GM12878 (cell line): ENCODE measurements at regions not wholly inside any gene's neighbourhood (a gene's known extent, or its start where the extent isn't known, plus 50 kb on each side); places are given as distances from the start of the nearest gene placed in this dataset.

Experiments
- ATAC-seq: fragments of 200-7000 bp; cut with Tn5 transposase; 3 replicates; pipeline ENCODE4 v1.9.1; 2020; ENCODE audit warnings: mild to moderate bottlenecking, moderate library complexity
- BruUV-seq: library from RNA; stranded (reverse); fragments of 400-500 nt; replicated peaks from 2 replicates; lab custom pipeline; 2021; lab: Mats Ljungman, UMichigan
- CTCF ChIA-PET: fragments of 300-600 bp; sonication (Branson Sonifier 250); formaldehyde crosslinking; extraction: SDS; loops from one replicate; lab custom pipeline; 2021; ENCODE audit warnings: inconsistent platforms; lab: Yijun Ruan, JAX
- POLR2A ChIA-PET: fragments of 350-600 bp; formaldehyde crosslinking; extraction: SDS; loops from one replicate; lab custom pipeline; 2021; ENCODE audit warnings: inconsistent platforms; lab: Charles Lee
- RAD21 ChIA-PET: fragments of 300-600 bp; sonication (Branson Sonifier 250); formaldehyde crosslinking; loops from one replicate; lab custom pipeline; 2023; ENCODE audit warnings: antibody characterized with exemption; ENCODE audit not compliant: unreplicated experiment; lab: Charles Lee
- SMC1A ChIA-PET: fragments of 300-600 bp; sonication (Branson Sonifier 250); formaldehyde crosslinking; loops from one replicate; lab custom pipeline; 2023; ENCODE audit not compliant: unreplicated experiment, uncharacterized antibody; lab: Charles Lee
- DNase-seq: peaks from one replicate; pipeline ENCODE4 v3.0.0-alpha.2; 2011; ENCODE audit warnings: low read depth, low spot score
- FAIRE-seq: peaks from 3 replicates; lab custom pipeline; 2011; peaks lifted over from hg19 to GRCh38; lab: Jason Lieb, UNC
- H2AFZ ChIP-seq: 2 replicates; pipeline ENCODE4 v1.6.0; 2011; ENCODE audit warnings: low read depth, low read length, control low read depth; ENCODE audit not compliant: control insufficient read depth
- H3K27ac ChIP-seq: 2 replicates; pipeline ENCODE4 v1.5.1; 2011; ENCODE audit warnings: control low read depth; ENCODE audit not compliant: control insufficient read depth, insufficient read depth
- H3K27me3 ChIP-seq, 2 experiments: replicated peaks in 1 of 2; 2 replicates each; pipeline versions ENCODE4 v1.6.0 to v1.6.1; 2011; ENCODE audit warnings: low read length in 1 of 2; ENCODE audit not compliant: control insufficient read depth in 2 of 2, insufficient read depth in 2 of 2
- H3K36me3 ChIP-seq, 2 experiments: 2 replicates each; pipeline ENCODE4 v1.5.1; 2011; ENCODE audit warnings: low read length in 1 of 2; ENCODE audit not compliant: control insufficient read depth in 2 of 2, insufficient read depth in 2 of 2
- H3K4me1 ChIP-seq: 2 replicates; pipeline ENCODE4 v1.6.1; 2011; ENCODE audit warnings: mild to moderate bottlenecking, low read length, moderate library complexity, mixed read lengths; ENCODE audit not compliant: control insufficient read depth, insufficient read depth
- H3K4me2 ChIP-seq: 2 replicates; pipeline ENCODE4 v1.6.0; 2011; ENCODE audit warnings: control low read depth; ENCODE audit not compliant: control insufficient read depth, insufficient read depth
- H3K4me3 ChIP-seq: fragments of 200-600 bp; sonication (generic); 2 replicates; pipeline ENCODE4 v1.5.1; 2016
- H3K79me2 ChIP-seq: 2 replicates; pipeline ENCODE4 v1.6.0; 2011; ENCODE audit warnings: low read length; ENCODE audit not compliant: control insufficient read depth, insufficient read depth
- H3K9ac ChIP-seq: 2 replicates; pipeline ENCODE4 v1.8.0; 2011; ENCODE audit warnings: low read length, control low read depth, mixed read lengths; ENCODE audit not compliant: control insufficient read depth, insufficient read depth
- H3K9me3 ChIP-seq: replicated peaks from 3 replicates; pipeline ENCODE4 v1.5.1; 2011; ENCODE audit warnings: mild to moderate bottlenecking, low read length; ENCODE audit not compliant: control insufficient read depth, insufficient read depth
- H4K20me1 ChIP-seq: 2 replicates; pipeline ENCODE4 v1.6.0; 2011; ENCODE audit not compliant: control insufficient read depth, insufficient read depth
- BRCA1 ChIP-seq: IDR thresholded peaks from 2 replicates; pipeline ENCODE4 v1.6.1; 2011; ENCODE audit warnings: low read depth, low read length, improper control_type of control experiment
- CTCF ChIP-seq, 3 experiments: IDR thresholded peaks in 2 of 3; conservative IDR thresholded peaks in 1 of 3; 2 replicates each; pipeline ENCODE4 v1.5.1; 2011; ENCODE audit warnings: low read depth in 3 of 3, low read length in 3 of 3, mild to moderate bottlenecking in 3 of 3, control low read depth in 2 of 3, moderate library complexity in 2 of 3, inconsistent platforms in 1 of 3, mixed read lengths in 1 of 3; ENCODE audit not compliant: control insufficient read depth in 2 of 3, insufficient read depth in 1 of 3; ENCODE audit errors: extremely low read depth in 1 of 3
- CUX1 ChIP-seq: IDR thresholded peaks from 2 replicates; pipeline ENCODE4 v1.6.1; 2012; ENCODE audit warnings: improper control_type of control experiment, low read depth, low read length; ENCODE audit not compliant: insufficient replicate concordance
- DPF2 ChIP-seq: fragments of 450-650 bp; IDR thresholded peaks from 2 replicates; pipeline ENCODE4 v1.6.1; 2017; ENCODE audit warnings: mild to moderate bottlenecking
- IKZF1 ChIP-seq: fragments of 450-650 bp; conservative IDR thresholded peaks from 2 replicates; pipeline ENCODE4 v1.6.1; 2017; ENCODE audit warnings: antibody characterized with exemption, mild to moderate bottlenecking
- JUND ChIP-seq: IDR thresholded peaks from 2 replicates; pipeline ENCODE4 v1.6.1; 2012; ENCODE audit warnings: low read depth, mild to moderate bottlenecking, low read length, improper control_type of control experiment, moderate library complexity
- KDM1A ChIP-seq: fragments of 200-600 bp; sonication (generic); IDR thresholded peaks from 2 replicates; pipeline ENCODE4 v1.6.1; 2016; ENCODE audit warnings: borderline replicate concordance
- NFIC ChIP-seq: IDR thresholded peaks from 2 replicates; pipeline ENCODE4 v1.6.1; 2012; ENCODE audit warnings: low read depth, mild to moderate bottlenecking, inconsistent platforms, low read length, moderate library complexity
- NFXL1 ChIP-seq: fragments of 450-650 bp; IDR thresholded peaks from 2 replicates; pipeline ENCODE4 v1.6.1; 2017; ENCODE audit warnings: antibody characterized with exemption, mild to moderate bottlenecking, borderline replicate concordance
- PBX3 ChIP-seq: IDR thresholded peaks from 2 replicates; pipeline ENCODE4 v1.6.1; 2011; ENCODE audit warnings: mild to moderate bottlenecking, low read depth, low read length, moderate library complexity; ENCODE audit not compliant: insufficient replicate concordance
- POLR2AphosphoS5 ChIP-seq: IDR thresholded peaks from 2 replicates; pipeline ENCODE4 v1.6.1; 2011; ENCODE audit warnings: mild to moderate bottlenecking, low read length, inconsistent platforms
- SIX5 ChIP-seq: IDR thresholded peaks from 2 replicates; pipeline ENCODE4 v1.6.1; 2011; ENCODE audit warnings: mild to moderate bottlenecking, low read depth, low read length, moderate library complexity; ENCODE audit not compliant: severe bottlenecking
- SUZ12 ChIP-seq: fragments of 200-600 bp; sonication (generic); IDR thresholded peaks from one replicate; pipeline ENCODE4 v1.6.1; 2018; ENCODE audit warnings: antibody characterized with exemption, mild to moderate bottlenecking; ENCODE audit not compliant: unreplicated experiment
- TARDBP ChIP-seq: IDR thresholded peaks from 2 replicates; pipeline ENCODE4 v1.6.1; 2016; ENCODE audit warnings: borderline replicate concordance
- WGBS: methylation state at CpG from one replicate; pipeline ENCODE4 v1.1.6; 2016; ENCODE audit warnings: low lambda C conversion rate; ENCODE audit not compliant: insufficient replicate concordance, insufficient coverage; ENCODE audit errors: missing lambda C conversion rate; 5-methylcytosine and 5-hydroxymethylcytosine counted together
- in situ Hi-C: fragments of 300-500 bp; cut with MboI; formaldehyde crosslinking; loops from 9 replicates; pipeline ENCODE4 v1.14.3; 2018; ENCODE audit warnings: mixed read lengths
- intact Hi-C: fragments of 100-400 bp; cut with micrococcal nuclease; formaldehyde crosslinking; loops from one replicate; pipeline ENCODE4 v1.14.2; 2022; ENCODE audit not compliant: unreplicated experiment

- FAIRE-seq = no peak
- no peaks in the 10 kb centered on the region for H3K36me3 ChIP-seq
- H4K20me1 ChIP-seq = no peaks in the 10 kb centered on the region
- H3K79me2 ChIP-seq = no peaks in the 10 kb centered on the region
- in situ Hi-C loops = no loop called here
- H3K4me2 ChIP-seq = no peak overlapping the region
- ATAC-seq = no peak
- TF ChIP-seq IKZF1 (no peak), KDM1A (no peak), JUND (no peak), NFIC (no peak), PBX3 (no peak), SIX5 (no peak), CUX1 (no peak), POLR2AphosphoS5 (no peak), BRCA1 (no peak), SUZ12 (no peak), NFXL1 (no peak), TARDBP (no peak), CTCF (IDR thresholded peaks at IDR 0.05 in 2 of 3, conservative IDR thresholded peaks at IDR 0.05 in 1 of 3; ENCODE audit: control insufficient read depth in 2 of 3, extremely low read depth in 1 of 3, insufficient read depth in 1 of 3, low read depth in 3 of 3, low read length in 3 of 3) (no peak), DPF2 (no peak)
- 56% methylated on average over 2 of the region's 2 CpGs for WGBS
- H3K9ac ChIP-seq = no peak overlapping the region
- no peak overlapping the region for H2AFZ ChIP-seq
- H3K4me1 ChIP-seq = no peaks in the 10 kb centered on the region
- no peak overlapping the region for H3K4me3 ChIP-seq
- ChIA-PET RAD21 (no interaction called here), CTCF (no interaction called here), SMC1A (no interaction called here), POLR2A (no interaction called here)
- no TSS peak for BruUV-seq
- H3K27me3 ChIP-seq = peaks cover 2 to 4% of the 10 kb centered on the region in 2 experiments; a peak in 1 of 4 replicates
- no peak for DNase-seq
- no peaks in the 10 kb centered on the region for H3K9me3 ChIP-seq
- H3K27ac ChIP-seq = no peak overlapping the region
- intact Hi-C loops = no loop called here
Observed at GRCh38 chr10:4256971-4257370, 472.0 kb upstream of the KLF6 start.
